ENCODE measurements at regions not wholly inside any gene's neighbourhood (a gene's known extent, or its start where the extent isn't known, plus 50 kb on each side); places are given as distances from the start of the nearest gene placed in this dataset.

DNA sequence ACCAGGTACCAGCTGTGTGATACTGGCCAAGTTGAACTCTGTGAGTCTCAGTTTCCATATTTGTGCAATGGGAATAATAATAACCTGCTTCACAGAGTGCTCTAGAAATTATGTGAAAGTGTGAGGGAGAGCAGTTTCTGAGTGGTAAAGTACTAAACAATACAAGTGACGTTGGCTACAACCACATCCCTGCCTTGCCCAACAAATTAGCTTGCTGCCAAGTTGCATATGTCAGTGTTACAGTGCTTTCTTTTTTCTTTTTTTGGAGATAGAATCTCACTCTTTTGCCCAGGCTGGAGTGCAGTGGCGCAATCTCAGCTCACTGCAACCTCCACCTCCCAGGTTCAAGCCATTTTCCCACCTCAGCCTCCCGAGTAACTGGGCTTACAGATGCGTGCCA is 533.6 kb upstream of the MEX3C start:
- TF ChIP-seq, protein P1, sequence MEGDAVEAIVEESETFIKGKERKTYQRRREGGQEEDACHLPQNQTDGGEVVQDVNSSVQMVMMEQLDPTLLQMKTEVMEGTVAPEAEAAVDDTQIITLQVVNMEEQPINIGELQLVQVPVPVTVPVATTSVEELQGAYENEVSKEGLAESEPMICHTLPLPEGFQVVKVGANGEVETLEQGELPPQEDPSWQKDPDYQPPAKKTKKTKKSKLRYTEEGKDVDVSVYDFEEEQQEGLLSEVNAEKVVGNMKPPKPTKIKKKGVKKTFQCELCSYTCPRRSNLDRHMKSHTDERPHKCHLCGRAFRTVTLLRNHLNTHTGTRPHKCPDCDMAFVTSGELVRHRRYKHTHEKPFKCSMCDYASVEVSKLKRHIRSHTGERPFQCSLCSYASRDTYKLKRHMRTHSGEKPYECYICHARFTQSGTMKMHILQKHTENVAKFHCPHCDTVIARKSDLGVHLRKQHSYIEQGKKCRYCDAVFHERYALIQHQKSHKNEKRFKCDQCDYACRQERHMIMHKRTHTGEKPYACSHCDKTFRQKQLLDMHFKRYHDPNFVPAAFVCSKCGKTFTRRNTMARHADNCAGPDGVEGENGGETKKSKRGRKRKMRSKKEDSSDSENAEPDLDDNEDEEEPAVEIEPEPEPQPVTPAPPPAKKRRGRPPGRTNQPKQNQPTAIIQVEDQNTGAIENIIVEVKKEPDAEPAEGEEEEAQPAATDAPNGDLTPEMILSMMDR (IDR thresholded peaks at IDR 0.05; ENCODE audit: low read depth, low read length): no peak
- H3K27ac ChIP-seq: no peak overlapping the region
- no peaks in the 10 kb centered on the region for H3K36me3 ChIP-seq
- H3K4me3 ChIP-seq: no peak overlapping the region
- no peaks in the 10 kb centered on the region for H3K4me1 ChIP-seq (ENCODE audit: low read depth)
- H3K27me3 ChIP-seq: no peaks in the 10 kb centered on the region
- DNase-seq (ENCODE audit: low read depth in 1 of 2, low spot score in 1 of 2): no peak
- H3K9me3 ChIP-seq (ENCODE audit: low read depth): no peaks in the 10 kb centered on the region

DNA sequence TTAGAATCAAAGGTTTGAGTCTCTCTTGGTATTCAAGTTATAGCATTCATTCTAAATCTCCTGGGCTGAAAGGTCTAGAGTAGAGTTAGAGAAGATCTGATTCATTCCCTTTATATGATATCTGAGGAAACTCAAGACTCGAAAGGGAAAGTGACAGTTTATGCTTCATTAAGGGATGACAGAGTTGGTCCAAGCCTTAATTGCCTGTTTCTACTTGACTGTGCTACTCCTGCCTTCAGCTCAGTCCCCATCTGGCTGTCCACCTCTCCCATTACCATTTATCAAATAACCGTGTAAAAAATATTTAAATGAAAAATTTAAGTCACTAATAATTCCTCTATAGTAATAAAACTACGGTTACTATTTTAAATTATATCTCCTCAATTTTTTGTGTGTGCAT is 537.1 kb upstream of the MEX3C start:
- no peak for DNase-seq (ENCODE audit: low read depth in 1 of 2, low spot score in 1 of 2)
- Histone ChIP-seq H3K27me3 (no peaks in the 10 kb centered on the region), H3K27ac (no peak overlapping the region), H3K9me3 (ENCODE audit: low read depth) (no peaks in the 10 kb centered on the region), H3K4me1 (ENCODE audit: low read depth) (no peaks in the 10 kb centered on the region), H3K4me3 (no peak overlapping the region), H3K36me3 (no peaks in the 10 kb centered on the region)
- TF ChIP-seq, protein P1 (IDR thresholded peaks at IDR 0.05; ENCODE audit: low read depth, low read length): no peak

DNA sequence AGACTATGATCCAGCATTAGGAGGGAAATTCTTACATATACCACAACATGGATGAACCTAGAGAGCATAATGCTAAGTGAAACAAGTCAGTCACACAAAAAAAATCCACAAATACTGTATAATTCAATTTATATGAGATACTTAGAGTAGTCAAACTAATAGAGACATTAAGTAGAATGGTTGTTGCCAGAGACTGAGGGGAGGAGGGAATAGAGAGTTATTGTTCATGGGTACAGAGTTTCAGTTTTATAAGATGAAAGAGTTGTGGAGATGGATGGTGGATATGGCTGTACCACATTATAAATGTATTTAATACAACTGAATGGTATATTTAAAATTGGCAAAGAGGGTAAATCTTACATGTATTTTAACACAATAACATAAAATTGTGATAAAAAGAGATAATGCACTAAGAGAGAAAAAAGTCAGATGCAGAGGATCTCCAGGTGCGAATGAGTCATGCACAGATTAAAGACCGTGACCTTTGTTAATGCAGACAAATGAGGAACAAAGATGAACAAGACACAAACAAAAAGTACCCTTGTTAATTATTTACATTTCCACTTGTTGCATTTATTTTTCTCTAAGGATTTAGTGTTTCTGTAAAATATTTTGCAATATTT is 541.7 kb upstream of the MEX3C start:
- no peak for DNase-seq (ENCODE audit: low read depth in 1 of 2, low spot score in 1 of 2)
- Histone ChIP-seq H3K27me3 (no peaks in the 10 kb centered on the region), H3K36me3 (no peaks in the 10 kb centered on the region), H3K27ac (no peak overlapping the region), H3K4me3 (no peak overlapping the region), H3K9me3 (ENCODE audit: low read depth) (no peaks in the 10 kb centered on the region), H3K4me1 (ENCODE audit: low read depth) (no peaks in the 10 kb centered on the region)
- TF ChIP-seq, protein P1 (IDR thresholded peaks at IDR 0.05; ENCODE audit: low read depth, low read length): no peak

GRCh38 chr18:51751901-51752300 is 554.4 kb upstream of the MEX3C start:
- H3K4me3 ChIP-seq: no peak overlapping the region
- DNase-seq (ENCODE audit: low read depth in 1 of 2, low spot score in 1 of 2): peak in 1 of 2 donors; percentile 8
- no peaks in the 10 kb centered on the region for H3K27me3 ChIP-seq
- TF ChIP-seq, protein P1 (IDR thresholded peaks at IDR 0.05; ENCODE audit: low read depth, low read length): no peak
- no peaks in the 10 kb centered on the region for H3K9me3 ChIP-seq (ENCODE audit: low read depth)
- no peak overlapping the region for H3K27ac ChIP-seq
- no peaks in the 10 kb centered on the region for H3K36me3 ChIP-seq
- no peaks in the 10 kb centered on the region for H3K4me1 ChIP-seq (ENCODE audit: low read depth)

- H3K27ac ChIP-seq: no peak overlapping the region
- no peaks in the 10 kb centered on the region for H3K27me3 ChIP-seq
- no peaks in the 10 kb centered on the region for H3K36me3 ChIP-seq
- no peaks in the 10 kb centered on the region for H3K9me3 ChIP-seq (ENCODE audit: low read depth)
- H3K4me3 ChIP-seq: no peak overlapping the region
- no peak for DNase-seq (ENCODE audit: low read depth in 1 of 2, low spot score in 1 of 2)
- TF ChIP-seq, protein P1 (IDR thresholded peaks at IDR 0.05; ENCODE audit: low read depth, low read length): no peak
- no peaks in the 10 kb centered on the region for H3K4me1 ChIP-seq (ENCODE audit: low read depth)
These were observed 556.0 kb upstream of the MEX3C start for GRCh38 chr18:51753365-51754057.
